H9 (cell line): ENCODE measurements at regions not wholly inside any gene's neighbourhood (a gene's known extent, or its start where the extent isn't known, plus 50 kb on each side); places are given as distances from the start of the nearest gene placed in this dataset.

Experiments
- DNase-seq: peaks from one replicate; pipeline ENCODE4 v3.0.0-alpha.2; 2017
- H2AFZ ChIP-seq: one replicate; pipeline ENCODE4 v1.6.1; 2013; ENCODE audit warnings: mild to moderate bottlenecking, low read length, control low read depth, moderate library complexity
- H2AK5ac ChIP-seq: 2 replicates; pipeline ENCODE4 v1.6.1; 2013; ENCODE audit warnings: low read length, control low read depth, mixed read lengths; ENCODE audit not compliant: insufficient read length
- H2BK120ac ChIP-seq: one replicate; pipeline ENCODE4 v1.6.1; 2013; ENCODE audit warnings: low read depth, mild to moderate bottlenecking, low read length, control low read depth, inconsistent platforms; ENCODE audit not compliant: poor library complexity, severe bottlenecking
- H2BK12ac ChIP-seq: 2 replicates; pipeline ENCODE4 v1.6.1; 2013; ENCODE audit warnings: low read length, control low read depth, mixed read lengths, low read depth; ENCODE audit not compliant: insufficient read length
- H2BK15ac ChIP-seq: 2 replicates; pipeline ENCODE4 v1.6.1; 2013; ENCODE audit warnings: low read depth, low read length, control low read depth
- H2BK20ac ChIP-seq: one replicate; pipeline ENCODE4 v1.6.1; 2013; ENCODE audit warnings: low read depth, mild to moderate bottlenecking, low read length, control low read depth, inconsistent platforms; ENCODE audit not compliant: poor library complexity, severe bottlenecking
- H2BK5ac ChIP-seq: 2 replicates; pipeline ENCODE4 v1.6.1; 2013; ENCODE audit warnings: low read length, control low read depth, mixed read lengths; ENCODE audit not compliant: insufficient read length
- H3K14ac ChIP-seq: 2 replicates; pipeline ENCODE4 v1.6.1; 2013; ENCODE audit warnings: low read length, control low read depth; ENCODE audit not compliant: insufficient read depth
- H3K18ac ChIP-seq: 2 replicates; pipeline ENCODE4 v1.6.1; 2013; ENCODE audit warnings: low read depth, mild to moderate bottlenecking, mixed read lengths, low read length, control low read depth; ENCODE audit not compliant: insufficient read length
- H3K23ac ChIP-seq: 2 replicates; pipeline ENCODE4 v1.6.1; 2013; ENCODE audit warnings: low read length, control low read depth, mixed read lengths, low read depth; ENCODE audit not compliant: insufficient read length
- H3K23me2 ChIP-seq: 2 replicates; pipeline ENCODE4 v1.6.1; 2013; ENCODE audit warnings: low read depth, mild to moderate bottlenecking, mixed read lengths, low read length, control low read depth; ENCODE audit not compliant: insufficient read length, poor library complexity, severe bottlenecking
- H3K27ac ChIP-seq: 2 replicates; pipeline ENCODE4 v1.5.1; 2013; ENCODE audit warnings: low read length, control low read depth, mixed read lengths, low read depth; ENCODE audit not compliant: insufficient read length
- H3K27me3 ChIP-seq: 2 replicates; pipeline ENCODE4 v1.6.1; 2013; ENCODE audit warnings: low read length, control low read depth, inconsistent platforms; ENCODE audit not compliant: insufficient read depth
- H3K4ac ChIP-seq: 2 replicates; pipeline ENCODE4 v1.6.1; 2013; ENCODE audit warnings: low read depth, mild to moderate bottlenecking, control low read depth, inconsistent platforms, low read length, moderate library complexity
- H3K4me1 ChIP-seq: 2 replicates; pipeline ENCODE4 v1.6.1; 2013; ENCODE audit warnings: low read length, control low read depth, inconsistent platforms; ENCODE audit not compliant: insufficient read depth
- H3K4me2 ChIP-seq: 2 replicates; pipeline ENCODE4 v1.6.1; 2013; ENCODE audit warnings: low read length, control low read depth, mixed read lengths; ENCODE audit not compliant: insufficient read length, insufficient read depth
- H3K56ac ChIP-seq: 2 replicates; pipeline ENCODE4 v1.6.1; 2013; ENCODE audit warnings: low read depth, mild to moderate bottlenecking, mixed read lengths, low read length, control low read depth; ENCODE audit not compliant: insufficient read length
- H3K79me1 ChIP-seq: 2 replicates; pipeline ENCODE4 v1.6.1; 2013; ENCODE audit warnings: low read depth, mild to moderate bottlenecking, moderate library complexity, low read length, control low read depth, inconsistent platforms; ENCODE audit not compliant: insufficient read depth, poor library complexity, severe bottlenecking
- H3K79me2 ChIP-seq: 2 replicates; pipeline ENCODE4 v1.6.1; 2013; ENCODE audit warnings: low read length, control low read depth, inconsistent platforms; ENCODE audit not compliant: insufficient read depth
- H3K9ac ChIP-seq: 2 replicates; pipeline ENCODE4 v1.6.1; 2013; ENCODE audit warnings: low read length, control low read depth, mixed read lengths; ENCODE audit not compliant: insufficient read length; ENCODE audit errors: extremely low read depth
- H3K9me3 ChIP-seq: one replicate; pipeline ENCODE4 v1.6.1; 2013; ENCODE audit warnings: low read depth, low read length, inconsistent platforms; ENCODE audit not compliant: control insufficient read depth
- H3T11ph ChIP-seq: one replicate; pipeline ENCODE4 v1.6.1; 2013; ENCODE audit warnings: mild to moderate bottlenecking, low read length, control low read depth, inconsistent platforms
- H4K20me1 ChIP-seq: one replicate; pipeline ENCODE4 v1.6.1; 2013; ENCODE audit not compliant: control insufficient read depth, insufficient read length, insufficient read depth
- H4K5ac ChIP-seq: 2 replicates; pipeline ENCODE4 v1.6.1; 2013; ENCODE audit warnings: low read depth, mild to moderate bottlenecking, mixed read lengths, low read length, control low read depth; ENCODE audit not compliant: insufficient read length
- H4K8ac ChIP-seq: replicated peaks from 2 replicates; pipeline ENCODE4 v1.6.1; 2013; ENCODE audit warnings: low read length, control low read depth, mixed read lengths, low read depth; ENCODE audit not compliant: insufficient read length
- H4K91ac ChIP-seq: 2 replicates; pipeline ENCODE4 v1.6.1; 2013; ENCODE audit warnings: low read depth, mild to moderate bottlenecking, moderate library complexity, mixed read lengths, low read length, control low read depth; ENCODE audit not compliant: insufficient read length
- H3K27ac Mint-ChIP-seq, 3 experiments: 2 replicates in 2 of 3; 3 replicates in 1 of 3; pipeline ENCODE4 v1.8.0; 2020 to 2021; ENCODE audit warnings: mixed read lengths in 3 of 3, mild to moderate bottlenecking in 1 of 3, moderate library complexity in 1 of 3
- H3K27me3 Mint-ChIP-seq: 2 replicates; pipeline ENCODE4 v1.8.0; 2021; ENCODE audit warnings: low read depth, mild to moderate bottlenecking, moderate library complexity, mixed read lengths
- H3K36me3 Mint-ChIP-seq, 3 experiments: 2 replicates in 2 of 3; 3 replicates in 1 of 3; pipeline ENCODE4 v1.8.0; 2020 to 2021; ENCODE audit warnings: low read depth in 3 of 3, mixed read lengths in 3 of 3; ENCODE audit not compliant: insufficient read depth in 1 of 3
- H3K4me1 Mint-ChIP-seq, 2 experiments: 2 replicates each; pipeline ENCODE4 v1.8.0; 2020; ENCODE audit warnings: mixed read lengths in 2 of 2
- H3K4me3 Mint-ChIP-seq, 2 experiments: 2 replicates in 1 of 2; 3 replicates in 1 of 2; pipeline ENCODE4 v1.8.0; 2020 to 2021; ENCODE audit warnings: mild to moderate bottlenecking in 2 of 2, mixed read lengths in 2 of 2, moderate library complexity in 1 of 2
- H3K9me3 Mint-ChIP-seq, 2 experiments: 2 replicates in 1 of 2; 3 replicates in 1 of 2; pipeline ENCODE4 v1.8.0; 2020; ENCODE audit warnings: mild to moderate bottlenecking in 2 of 2, mixed read lengths in 2 of 2, moderate library complexity in 1 of 2
- WGBS: extraction: QIAGEN DNeasy Blood & Tissue Kit; methylation state at CpG from one replicate; pipeline ENCODE4 v1.1.7; 2013; ENCODE audit warnings: missing lambda C conversion rate, low lambda C conversion rate, mixed read lengths; ENCODE audit not compliant: insufficient read length; ENCODE audit errors: extremely low coverage; 5-methylcytosine and 5-hydroxymethylcytosine counted together
- TF ChIP-seq, protein P1 (sequence below): fragments of 200-600 bp; sonication (generic); conservative IDR thresholded peaks from 3 replicates; pipeline ENCODE4 v1.8.0; 2021; ENCODE audit warnings: antibody characterized with exemption, mild to moderate bottlenecking

GRCh38 chr13:78133511-78133910 lies 214.9 kb upstream of the EDNRB start:
- no peak overlapping the region for H3K4ac ChIP-seq
- H3K14ac ChIP-seq = no peak overlapping the region
- Mint-ChIP-seq H3K9me3 (no peaks in the 10 kb centered on the region), H3K4me1 (peaks cover 17 to 20% of the 10 kb centered on the region in 2 experiments), H3K27ac (no peak overlapping the region), H3K27me3 (no peaks in the 10 kb centered on the region), H3K36me3 (no peaks in the 10 kb centered on the region; a peak in 1 of 7 replicates), H3K4me3 (no peak overlapping the region)
- H3K23me2 ChIP-seq = no peaks in the 10 kb centered on the region
- H2BK15ac ChIP-seq = no peak overlapping the region
- no peaks in the 10 kb centered on the region for H4K20me1 ChIP-seq
- H4K8ac ChIP-seq = no peak overlapping the region
- H3K9ac ChIP-seq = no peak overlapping the region
- no peak overlapping the region for H2BK12ac ChIP-seq
- H3K27me3 ChIP-seq = no peaks in the 10 kb centered on the region
- no peak overlapping the region for H2AK5ac ChIP-seq
- no peak overlapping the region for H3T11ph ChIP-seq
- no peak overlapping the region for H4K91ac ChIP-seq
- no peak overlapping the region for H3K23ac ChIP-seq
- H3K79me2 ChIP-seq = no peaks in the 10 kb centered on the region
- no peak overlapping the region for H2BK20ac ChIP-seq
- H4K5ac ChIP-seq = no peak overlapping the region
- no peak overlapping the region for H3K18ac ChIP-seq
- no peaks in the 10 kb centered on the region for H3K4me1 ChIP-seq
- DNase-seq = no peak
- no peak overlapping the region for H3K4me2 ChIP-seq
- no peaks in the 10 kb centered on the region for H3K79me1 ChIP-seq
- no peak overlapping the region for H2BK5ac ChIP-seq
- no peak overlapping the region for H2AFZ ChIP-seq
- TF ChIP-seq, protein P1, sequence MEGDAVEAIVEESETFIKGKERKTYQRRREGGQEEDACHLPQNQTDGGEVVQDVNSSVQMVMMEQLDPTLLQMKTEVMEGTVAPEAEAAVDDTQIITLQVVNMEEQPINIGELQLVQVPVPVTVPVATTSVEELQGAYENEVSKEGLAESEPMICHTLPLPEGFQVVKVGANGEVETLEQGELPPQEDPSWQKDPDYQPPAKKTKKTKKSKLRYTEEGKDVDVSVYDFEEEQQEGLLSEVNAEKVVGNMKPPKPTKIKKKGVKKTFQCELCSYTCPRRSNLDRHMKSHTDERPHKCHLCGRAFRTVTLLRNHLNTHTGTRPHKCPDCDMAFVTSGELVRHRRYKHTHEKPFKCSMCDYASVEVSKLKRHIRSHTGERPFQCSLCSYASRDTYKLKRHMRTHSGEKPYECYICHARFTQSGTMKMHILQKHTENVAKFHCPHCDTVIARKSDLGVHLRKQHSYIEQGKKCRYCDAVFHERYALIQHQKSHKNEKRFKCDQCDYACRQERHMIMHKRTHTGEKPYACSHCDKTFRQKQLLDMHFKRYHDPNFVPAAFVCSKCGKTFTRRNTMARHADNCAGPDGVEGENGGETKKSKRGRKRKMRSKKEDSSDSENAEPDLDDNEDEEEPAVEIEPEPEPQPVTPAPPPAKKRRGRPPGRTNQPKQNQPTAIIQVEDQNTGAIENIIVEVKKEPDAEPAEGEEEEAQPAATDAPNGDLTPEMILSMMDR = no peak
- H2BK120ac ChIP-seq = no peak overlapping the region
- WGBS = no CpG with 5 or more reads among the region's 3 CpGs
- no peak overlapping the region for H3K56ac ChIP-seq
- no peaks in the 10 kb centered on the region for H3K9me3 ChIP-seq
- H3K27ac ChIP-seq = no peak overlapping the region
